ENCODE measurements at regions not wholly inside any gene's neighbourhood (a gene's known extent, or its start where the extent isn't known, plus 50 kb on each side); places are given as distances from the start of the nearest gene placed in this dataset.

DNA sequence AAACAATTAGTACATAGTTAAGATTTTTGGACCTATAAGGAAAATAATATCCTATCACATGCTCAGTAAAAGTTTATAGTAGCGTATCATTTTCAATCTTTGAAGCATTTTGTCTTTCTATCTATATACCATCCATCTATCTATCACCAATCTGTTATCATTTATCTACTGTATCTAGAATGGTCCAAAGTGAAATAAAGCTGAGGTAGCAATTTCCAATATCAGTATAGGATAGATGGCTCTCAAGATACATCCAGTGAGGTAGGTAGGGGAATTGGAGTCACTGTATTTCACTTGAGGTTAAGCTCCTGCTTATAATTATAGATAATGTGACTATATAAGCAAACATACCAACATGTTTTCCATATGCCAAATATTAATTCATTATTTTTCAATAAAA, 889.1 kb upstream of the CTNND2 start:
- H3K4me1 ChIP-seq (ENCODE audit: insufficient read depth, low read length): no peaks in the 10 kb centered on the region
- Mint-ChIP-seq H3K9me3 (peaks cover 3 to 19% of the 10 kb centered on the region in 2 experiments; a peak in 3 of 5 replicates), H3K4me3 (no peak overlapping the region), H3K27me3 (ENCODE audit: low read depth) (no peaks in the 10 kb centered on the region), H3K27ac (no peak overlapping the region), H3K36me3 (ENCODE audit: insufficient read depth in 1 of 3, low read depth in 3 of 3) (peaks cover 5 to 24% (median 23%) of the 10 kb centered on the region in 3 experiments; a peak in 6 of 7 replicates), H3K4me1 (no peaks in the 10 kb centered on the region)
- H3K79me1 ChIP-seq (ENCODE audit: insufficient read depth, low read depth, low read length, poor library complexity, severe bottlenecking): no peaks in the 10 kb centered on the region
- no peak overlapping the region for H3K9ac ChIP-seq (ENCODE audit: extremely low read depth, insufficient read length, low read length)
- no peak overlapping the region for H3K4me2 ChIP-seq (ENCODE audit: insufficient read depth, insufficient read length, low read length)
- TF ChIP-seq, protein P1, sequence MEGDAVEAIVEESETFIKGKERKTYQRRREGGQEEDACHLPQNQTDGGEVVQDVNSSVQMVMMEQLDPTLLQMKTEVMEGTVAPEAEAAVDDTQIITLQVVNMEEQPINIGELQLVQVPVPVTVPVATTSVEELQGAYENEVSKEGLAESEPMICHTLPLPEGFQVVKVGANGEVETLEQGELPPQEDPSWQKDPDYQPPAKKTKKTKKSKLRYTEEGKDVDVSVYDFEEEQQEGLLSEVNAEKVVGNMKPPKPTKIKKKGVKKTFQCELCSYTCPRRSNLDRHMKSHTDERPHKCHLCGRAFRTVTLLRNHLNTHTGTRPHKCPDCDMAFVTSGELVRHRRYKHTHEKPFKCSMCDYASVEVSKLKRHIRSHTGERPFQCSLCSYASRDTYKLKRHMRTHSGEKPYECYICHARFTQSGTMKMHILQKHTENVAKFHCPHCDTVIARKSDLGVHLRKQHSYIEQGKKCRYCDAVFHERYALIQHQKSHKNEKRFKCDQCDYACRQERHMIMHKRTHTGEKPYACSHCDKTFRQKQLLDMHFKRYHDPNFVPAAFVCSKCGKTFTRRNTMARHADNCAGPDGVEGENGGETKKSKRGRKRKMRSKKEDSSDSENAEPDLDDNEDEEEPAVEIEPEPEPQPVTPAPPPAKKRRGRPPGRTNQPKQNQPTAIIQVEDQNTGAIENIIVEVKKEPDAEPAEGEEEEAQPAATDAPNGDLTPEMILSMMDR (conservative IDR thresholded peaks at IDR 0.05): no peak
- no peaks in the 10 kb centered on the region for H3K9me3 ChIP-seq (ENCODE audit: control insufficient read depth, low read depth, low read length)
- H3K27me3 ChIP-seq (ENCODE audit: insufficient read depth, low read length): no peaks in the 10 kb centered on the region
- no peaks in the 10 kb centered on the region for H4K20me1 ChIP-seq (ENCODE audit: control insufficient read depth, insufficient read depth, insufficient read length)
- no peak overlapping the region for H3K14ac ChIP-seq (ENCODE audit: insufficient read depth, low read length)
- WGBS (ENCODE audit: extremely low coverage, insufficient read length, low lambda C conversion rate): no CpG with 5 or more reads among the region's 1 CpG
- H2BK12ac ChIP-seq (ENCODE audit: insufficient read length, low read depth, low read length): no peak overlapping the region
- H3K79me2 ChIP-seq (ENCODE audit: insufficient read depth, low read length): no peaks in the 10 kb centered on the region
- H2BK5ac ChIP-seq (ENCODE audit: insufficient read length, low read length): no peak overlapping the region
- no peaks in the 10 kb centered on the region for H3K23me2 ChIP-seq (ENCODE audit: insufficient read length, low read depth, low read length, poor library complexity, severe bottlenecking)
- H4K91ac ChIP-seq (ENCODE audit: insufficient read length, low read depth, low read length): no peak overlapping the region
- no peak overlapping the region for H2BK20ac ChIP-seq (ENCODE audit: low read depth, low read length, poor library complexity, severe bottlenecking)
- no peak overlapping the region for H2BK15ac ChIP-seq (ENCODE audit: low read depth, low read length)
- no peak for DNase-seq
- no peak overlapping the region for H4K5ac ChIP-seq (ENCODE audit: insufficient read length, low read depth, low read length)
- no peak overlapping the region for H3K27ac ChIP-seq (ENCODE audit: insufficient read length, low read depth, low read length)
- H2AFZ ChIP-seq (ENCODE audit: low read length): no peak overlapping the region
- H2BK120ac ChIP-seq (ENCODE audit: low read depth, low read length, poor library complexity, severe bottlenecking): no peak overlapping the region
- no peak overlapping the region for H4K8ac ChIP-seq (replicated peaks; ENCODE audit: insufficient read length, low read depth, low read length)
- H2AK5ac ChIP-seq (ENCODE audit: insufficient read length, low read length): no peak overlapping the region
- no peak overlapping the region for H3K56ac ChIP-seq (ENCODE audit: insufficient read length, low read depth, low read length)
- H3K18ac ChIP-seq (ENCODE audit: insufficient read length, low read depth, low read length): no peak overlapping the region
- H3T11ph ChIP-seq (ENCODE audit: low read length): no peak overlapping the region
- H3K4ac ChIP-seq (ENCODE audit: low read depth, low read length): no peak overlapping the region
- no peak overlapping the region for H3K23ac ChIP-seq (ENCODE audit: insufficient read length, low read depth, low read length)
